Fibroblast of lung (primary cell): ENCODE measurements at regions not wholly inside any gene's neighbourhood (a gene's known extent, or its start where the extent isn't known, plus 50 kb on each side); places are given as distances from the start of the nearest gene placed in this dataset.

ENCODE experiments used
- EZH2 ChIP-seq: IDR thresholded peaks from 2 replicates; pipeline ENCODE4 v1.5.1; 2012; ENCODE audit warnings: low read length, control low read depth, mild to moderate bottlenecking; ENCODE audit errors: missing control alignments
- TF ChIP-seq, protein P1 (sequence below), 2 donors: IDR thresholded peaks in 1 of 2; conservative IDR thresholded peaks in 1 of 2; 1 replicate in 1 of 2; 2 replicates in 1 of 2; pipeline ENCODE4 v1.5.1; 2011 to 2012; ENCODE audit warnings: low read length in 2 of 2, control low read depth in 1 of 2, inconsistent platforms in 1 of 2, low read depth in 1 of 2, mild to moderate bottlenecking in 1 of 2

GRCh38 chrX:9195199-9195880, 161.4 kb upstream of the FAM9B start:
- TF ChIP-seq, protein P1, sequence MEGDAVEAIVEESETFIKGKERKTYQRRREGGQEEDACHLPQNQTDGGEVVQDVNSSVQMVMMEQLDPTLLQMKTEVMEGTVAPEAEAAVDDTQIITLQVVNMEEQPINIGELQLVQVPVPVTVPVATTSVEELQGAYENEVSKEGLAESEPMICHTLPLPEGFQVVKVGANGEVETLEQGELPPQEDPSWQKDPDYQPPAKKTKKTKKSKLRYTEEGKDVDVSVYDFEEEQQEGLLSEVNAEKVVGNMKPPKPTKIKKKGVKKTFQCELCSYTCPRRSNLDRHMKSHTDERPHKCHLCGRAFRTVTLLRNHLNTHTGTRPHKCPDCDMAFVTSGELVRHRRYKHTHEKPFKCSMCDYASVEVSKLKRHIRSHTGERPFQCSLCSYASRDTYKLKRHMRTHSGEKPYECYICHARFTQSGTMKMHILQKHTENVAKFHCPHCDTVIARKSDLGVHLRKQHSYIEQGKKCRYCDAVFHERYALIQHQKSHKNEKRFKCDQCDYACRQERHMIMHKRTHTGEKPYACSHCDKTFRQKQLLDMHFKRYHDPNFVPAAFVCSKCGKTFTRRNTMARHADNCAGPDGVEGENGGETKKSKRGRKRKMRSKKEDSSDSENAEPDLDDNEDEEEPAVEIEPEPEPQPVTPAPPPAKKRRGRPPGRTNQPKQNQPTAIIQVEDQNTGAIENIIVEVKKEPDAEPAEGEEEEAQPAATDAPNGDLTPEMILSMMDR (conservative IDR thresholded peaks at IDR 0.05 in 1 of 2, IDR thresholded peaks at IDR 0.05 in 1 of 2; ENCODE audit: low read depth in 1 of 2, low read length in 2 of 2), result no peak
- TF ChIP-seq EZH2, result no peak
